ENCODE measurements at regions not wholly inside any gene's neighbourhood (a gene's known extent, or its start where the extent isn't known, plus 50 kb on each side); places are given as distances from the start of the nearest gene placed in this dataset.

- no peak for DNase-seq
Observed at GRCh38 chr11:39288011-39288410, 2171.4 kb downstream of the LRRC4C start.

- no peak for DNase-seq
Observed at GRCh38 chr11:39268176-39268690, 2191.2 kb downstream of the LRRC4C start.

GRCh38 chr11:39255648-39256047 lies 2203.8 kb downstream of the LRRC4C start:
- no peak for DNase-seq

- DNase-seq = no peak
Observed at GRCh38 chr11:39249566-39250365, 2209.7 kb downstream of the LRRC4C start.

- DNase-seq = no peak
Observed at GRCh38 chr11:39247570-39248137, 2211.8 kb downstream of the LRRC4C start.

- no peak for DNase-seq
Observed at GRCh38 chr11:39239553-39239952, 2219.9 kb downstream of the LRRC4C start.

- DNase-seq = no peak
Observed at GRCh38 chr11:39236916-39237315, 2222.5 kb downstream of the LRRC4C start.

GRCh38 chr11:39221550-39222138 lies 2237.8 kb downstream of the LRRC4C start:
- no peak for DNase-seq

GRCh38 chr11:39220501-39221230 lies 2238.8 kb downstream of the LRRC4C start:
- no peak for DNase-seq

- DNase-seq = no peak
Observed at GRCh38 chr11:39220069-39220468, 2239.4 kb downstream of the LRRC4C start.

- no peak for DNase-seq
Observed at GRCh38 chr11:39209981-39210380, 2249.5 kb downstream of the LRRC4C start.

- no peak for DNase-seq
Observed at GRCh38 chr11:39205236-39205995, 2254.0 kb downstream of the LRRC4C start.

- no peak for DNase-seq
Observed at GRCh38 chr11:39192671-39193070, 2266.8 kb downstream of the LRRC4C start.

- DNase-seq = no peak
Observed at GRCh38 chr11:39190751-39191150, 2268.7 kb downstream of the LRRC4C start.

- no peak for DNase-seq
Observed at GRCh38 chr11:39177678-39178077, 2281.8 kb downstream of the LRRC4C start.

- DNase-seq = no peak
Observed at GRCh38 chr11:39174965-39175364, 2284.5 kb downstream of the LRRC4C start.

GRCh38 chr11:39174196-39174595 lies 2285.3 kb downstream of the LRRC4C start:
- DNase-seq = no peak

- DNase-seq = no peak
Observed at GRCh38 chr11:39165021-39165420, 2294.4 kb downstream of the LRRC4C start.

- no peak for DNase-seq
Observed at GRCh38 chr11:39149214-39149613, 2310.2 kb downstream of the LRRC4C start.

- no peak for DNase-seq
Observed at GRCh38 chr11:39145346-39145745, 2314.1 kb downstream of the LRRC4C start.

GRCh38 chr11:39144351-39145130 lies 2314.9 kb downstream of the LRRC4C start:
- no peak for DNase-seq

GRCh38 chr11:39139581-39139980 lies 2319.9 kb downstream of the LRRC4C start:
- no peak for DNase-seq
